WTC11 (cell line): ENCODE measurements at regions not wholly inside any gene's neighbourhood (a gene's known extent, or its start where the extent isn't known, plus 50 kb on each side); places are given as distances from the start of the nearest gene placed in this dataset.

Source experiments
- ATAC-seq: fragments of 200-7000 bp; cut with Tn5 transposase; 2 replicates; pipeline ENCODE4 v1.10.0; 2021; ENCODE audit warnings: mild to moderate bottlenecking, moderate library complexity
- CTCF ChIA-PET: fragments of 300-600 bp; sonication (Branson Sonifier 250); formaldehyde crosslinking; loops from one replicate; lab custom pipeline; 2021; ENCODE audit warnings: antibody characterized with exemption; lab: Charles Lee
- POLR2A ChIA-PET: fragments of 350-600 bp; sonication (Branson Sonifier 250); formaldehyde crosslinking; loops from one replicate; lab custom pipeline; 2021; ENCODE audit warnings: antibody characterized with exemption; lab: Charles Lee
- DNase-seq: peaks from one replicate; pipeline ENCODE4 v3.0.0; 2021; ENCODE audit warnings: low spot score
- H3K27ac Mint-ChIP-seq: 2 replicates; pipeline ENCODE4 v1.8.0; 2021; ENCODE audit warnings: mixed read lengths
- H3K27me3 Mint-ChIP-seq: 2 replicates; pipeline ENCODE4 v1.8.0; 2021; ENCODE audit warnings: low read depth, mild to moderate bottlenecking, moderate library complexity, mixed read lengths
- H3K36me3 Mint-ChIP-seq: 2 replicates; pipeline ENCODE4 v1.8.0; 2021; ENCODE audit warnings: mixed read lengths
- H3K4me1 Mint-ChIP-seq: 2 replicates; pipeline ENCODE4 v1.8.0; 2022; ENCODE audit warnings: mixed read lengths
- H3K4me3 Mint-ChIP-seq: 2 replicates; pipeline ENCODE4 v1.8.0; 2021; ENCODE audit warnings: mild to moderate bottlenecking, moderate library complexity, mixed read lengths
- H3K9me3 Mint-ChIP-seq: 2 replicates; pipeline ENCODE4 v1.8.0; 2021; ENCODE audit warnings: mixed read lengths
- ATF1 ChIP-seq: sonication (generic); formaldehyde crosslinking; IDR thresholded peaks from 2 replicates; pipeline ENCODE4 v1.8.1; 2023; ENCODE audit warnings: mild to moderate bottlenecking, moderate library complexity, missing genetic modification reagents
- E2F1 ChIP-seq: sonication (generic); formaldehyde crosslinking; IDR thresholded peaks from 2 replicates; pipeline ENCODE4 v1.8.0; 2022; ENCODE audit warnings: mild to moderate bottlenecking, missing genetic modification reagents
- ERG ChIP-seq: fragments of 250-450 bp; sonication (Bioruptor Pico); IDR thresholded peaks from 2 replicates; pipeline ENCODE4 v1.8.0; 2021; ENCODE audit warnings: mild to moderate bottlenecking
- FOXJ3 ChIP-seq: sonication (generic); formaldehyde crosslinking; IDR thresholded peaks from 2 replicates; pipeline ENCODE4 v1.9.0; 2021; ENCODE audit warnings: missing genetic modification reagents, mild to moderate bottlenecking, borderline replicate concordance
- GRHL2 ChIP-seq: fragments of 250-450 bp; sonication (Bioruptor Pico); IDR thresholded peaks from 2 replicates; pipeline ENCODE4 v1.8.0; 2022; ENCODE audit warnings: mild to moderate bottlenecking, moderate library complexity; ENCODE audit not compliant: insufficient replicate concordance, severe bottlenecking
- HMGXB4 ChIP-seq: sonication (generic); formaldehyde crosslinking; IDR thresholded peaks from 2 replicates; pipeline ENCODE4 v1.8.1; 2023; ENCODE audit warnings: mild to moderate bottlenecking, moderate library complexity, missing genetic modification reagents
- IRF2 ChIP-seq: sonication (generic); formaldehyde crosslinking; IDR thresholded peaks from 2 replicates; pipeline ENCODE4 v1.8.0; 2022; ENCODE audit warnings: low read depth, missing genetic modification reagents, borderline replicate concordance
- MAX ChIP-seq: sonication (generic); formaldehyde crosslinking; IDR thresholded peaks from 2 replicates; pipeline ENCODE4 v1.8.0; 2022; ENCODE audit warnings: mild to moderate bottlenecking, missing genetic modification reagents
- NR2C2 ChIP-seq: sonication (generic); formaldehyde crosslinking; IDR thresholded peaks from 2 replicates; pipeline ENCODE4 v1.8.0; 2022; ENCODE audit warnings: mild to moderate bottlenecking, missing genetic modification reagents
- RELA ChIP-seq: sonication (generic); formaldehyde crosslinking; IDR thresholded peaks from 2 replicates; pipeline ENCODE4 v1.8.1; 2022; ENCODE audit warnings: missing genetic modification reagents, mild to moderate bottlenecking, borderline replicate concordance
- STAT6 ChIP-seq: sonication (generic); formaldehyde crosslinking; conservative IDR thresholded peaks from 2 replicates; pipeline ENCODE4 v1.8.1; 2023; ENCODE audit warnings: mild to moderate bottlenecking, low read depth, missing genetic modification reagents, moderate library complexity
- USF2 ChIP-seq: sonication (generic); formaldehyde crosslinking; IDR thresholded peaks from 2 replicates; pipeline ENCODE4 v1.8.1; 2023; ENCODE audit warnings: mild to moderate bottlenecking, missing genetic modification reagents, moderate library complexity
- ZNF512 ChIP-seq: sonication (generic); formaldehyde crosslinking; IDR thresholded peaks from 2 replicates; pipeline ENCODE4 v1.8.1; 2022; ENCODE audit warnings: missing genetic modification reagents, borderline replicate concordance

GRCh38 chr2:196247114-196247975 lies 76.0 kb upstream of the STK17B start (continued):
- TF ChIP-seq ERG (CRISPR knock-in tag) (no peak), E2F1 (CRISPR knock-in tag) (no peak), ZNF512 (CRISPR knock-in tag) (no peak), ATF1 (no peak)

- CTCF ChIA-PET, result no interaction called here
- Mint-ChIP-seq H3K27me3 (no peaks in the 10 kb centered on the region), H3K27ac (no peak overlapping the region), H3K4me3 (no peak overlapping the region), H3K9me3 (no peaks in the 10 kb centered on the region), H3K4me1 (no peaks in the 10 kb centered on the region), H3K36me3 (no peaks in the 10 kb centered on the region)
- DNase-seq (no peak), ATAC-seq (no peak)
- TF ChIP-seq STAT6 (CRISPR knock-in tag) (no peak), NR2C2 (CRISPR knock-in tag) (no peak), GRHL2 (CRISPR knock-in tag) (no peak), RELA (CRISPR knock-in tag) (no peak), IRF2 (CRISPR knock-in tag) (no peak), FOXJ3 (CRISPR knock-in tag) (no peak), USF2 (CRISPR knock-in tag) (no peak), HMGXB4 (CRISPR knock-in tag) (no peak), MAX (CRISPR knock-in tag) (no peak)
- POLR2A ChIA-PET, result no interaction called here
These were observed 76.5 kb upstream of the STK17B start for GRCh38 chr2:196247976-196248280.
